ENCODE measurements at regions not wholly inside any gene's neighbourhood (a gene's known extent, or its start where the extent isn't known, plus 50 kb on each side); places are given as distances from the start of the nearest gene placed in this dataset.

- H3K56ac ChIP-seq (ENCODE audit: insufficient read length, low read depth, low read length), result no peak overlapping the region
- no peak overlapping the region for H2BK12ac ChIP-seq (ENCODE audit: insufficient read length, low read depth, low read length)
- no peak for DNase-seq
- no peak overlapping the region for H2BK120ac ChIP-seq (ENCODE audit: low read depth, low read length, poor library complexity, severe bottlenecking)
- no peak overlapping the region for H3K4me2 ChIP-seq (ENCODE audit: insufficient read depth, insufficient read length, low read length)
- H3K23me2 ChIP-seq (ENCODE audit: insufficient read length, low read depth, low read length, poor library complexity, severe bottlenecking), result no peaks in the 10 kb centered on the region
- H3K27me3 ChIP-seq (ENCODE audit: insufficient read depth, low read length), result no peaks in the 10 kb centered on the region
- peak overlapping the region; percentile 46 for H2BK20ac ChIP-seq (ENCODE audit: low read depth, low read length, poor library complexity, severe bottlenecking)
- peak overlapping the region; percentile 40 for H3T11ph ChIP-seq (ENCODE audit: low read length)
- H3K4ac ChIP-seq (ENCODE audit: low read depth, low read length), result no peak overlapping the region; the same call in 1 of the 2 replicates
- TF ChIP-seq CTCF (conservative IDR thresholded peaks at IDR 0.05), result no peak
- H3K79me1 ChIP-seq (ENCODE audit: insufficient read depth, low read depth, low read length, poor library complexity, severe bottlenecking), result no peaks in the 10 kb centered on the region
- no peak overlapping the region; a peak in 1 of 5 replicates for H3K4me3 Mint-ChIP-seq
- peaks cover 0 to 11% of the 10 kb centered on the region in 2 experiments; a peak in 4 of 5 replicates for H3K9me3 Mint-ChIP-seq
- no CpG with 5 or more reads among the region's 1 CpG for WGBS (ENCODE audit: extremely low coverage, insufficient read length, low lambda C conversion rate)
- H3K9ac ChIP-seq (ENCODE audit: extremely low read depth, insufficient read length, low read length), result peak overlapping the region; percentile 20
- H3K14ac ChIP-seq (ENCODE audit: insufficient read depth, low read length), result no peak overlapping the region
- H2AK5ac ChIP-seq (ENCODE audit: insufficient read length, low read length), result no peak overlapping the region
- peak overlapping the region; percentile 98 to 100 (median 100) for H3K27ac Mint-ChIP-seq
- H3K23ac ChIP-seq (ENCODE audit: insufficient read length, low read depth, low read length), result no peak overlapping the region
- H3K36me3 Mint-ChIP-seq (ENCODE audit: insufficient read depth in 1 of 3, low read depth in 3 of 3), result peaks cover 0 to 25% (median 10%) of the 10 kb centered on the region in 3 experiments; a peak in 5 of 7 replicates
- no peak overlapping the region for H2BK5ac ChIP-seq (ENCODE audit: insufficient read length, low read length)
- no peak overlapping the region for H2AFZ ChIP-seq (ENCODE audit: low read length)
- H3K4me1 ChIP-seq (ENCODE audit: insufficient read depth, low read length), result peaks cover 3% of the 10 kb centered on the region; the same call in 1 of the 2 replicates
- no peaks in the 10 kb centered on the region for H4K20me1 ChIP-seq (ENCODE audit: control insufficient read depth, insufficient read depth, insufficient read length)
- H3K27me3 Mint-ChIP-seq (ENCODE audit: low read depth), result no peaks in the 10 kb centered on the region
- no peak overlapping the region for H4K91ac ChIP-seq (ENCODE audit: insufficient read length, low read depth, low read length)
- H3K4me1 Mint-ChIP-seq, result peaks cover 62% of the 10 kb centered on the region in 2 experiments
- no peaks in the 10 kb centered on the region for H3K9me3 ChIP-seq (ENCODE audit: control insufficient read depth, low read depth, low read length)
- no peak overlapping the region for H4K5ac ChIP-seq (ENCODE audit: insufficient read length, low read depth, low read length)
- H3K18ac ChIP-seq (ENCODE audit: insufficient read length, low read depth, low read length), result peak overlapping the region; percentile 56
- H3K27ac ChIP-seq (ENCODE audit: insufficient read length, low read depth, low read length), result peak overlapping the region; percentile 94
- no peak overlapping the region for H2BK15ac ChIP-seq (ENCODE audit: low read depth, low read length)
- no peaks in the 10 kb centered on the region for H3K79me2 ChIP-seq (ENCODE audit: insufficient read depth, low read length)
- no peak overlapping the region for H4K8ac ChIP-seq (replicated peaks; ENCODE audit: insufficient read length, low read depth, low read length)
Observed at GRCh38 chr10:53477313-53477675, 704.7 kb upstream of the MBL2 start.
